ENCODE measurements at regions not wholly inside any gene's neighbourhood (a gene's known extent, or its start where the extent isn't known, plus 50 kb on each side); places are given as distances from the start of the nearest gene placed in this dataset.

DNA sequence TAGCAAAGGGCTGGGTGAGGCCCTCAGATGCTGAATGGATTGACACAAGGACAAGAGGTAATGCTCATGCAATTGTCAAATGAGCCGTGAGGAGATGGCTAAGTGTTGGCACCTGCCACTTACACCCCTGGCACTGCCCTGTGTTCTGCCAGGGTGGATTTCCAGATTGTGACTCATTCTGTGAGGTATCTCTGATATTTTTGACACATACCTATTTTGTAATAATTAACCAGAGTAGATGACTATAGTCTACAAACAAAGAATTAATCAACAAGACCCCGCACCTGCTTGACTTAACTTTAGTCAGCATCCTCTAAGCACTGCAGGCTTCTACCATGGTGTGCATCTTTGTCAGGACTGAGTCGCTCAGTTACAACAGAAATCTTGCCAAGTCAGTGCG lies 200.8 kb downstream of the DIRAS2 start:
- no peaks in the 10 kb centered on the region for H3K36me3 ChIP-seq (ENCODE audit: control insufficient read depth in 2 of 2, insufficient read depth in 1 of 2, low read length in 2 of 2)
- no peak overlapping the region for H3K4me3 ChIP-seq (ENCODE audit: low read depth, low read length)
- no peaks in the 10 kb centered on the region for H3K9me3 ChIP-seq (ENCODE audit: control insufficient read depth, insufficient read depth, low read depth, low read length)
- H3K4me1 ChIP-seq (ENCODE audit: control insufficient read depth, insufficient read depth, low read length): no peaks in the 10 kb centered on the region
- H3K27ac ChIP-seq (ENCODE audit: extremely low read depth, low read depth, low read length): no peak overlapping the region
- ChIA-PET CTCF (interaction anchor here (0.7 to 1.2 kb wide), 3 partner anchors 8 to 439 kb away, joined by 3 to 4 read pairs (median 4); no protein-coding TSS in a partner anchor), POLR2A (no interaction called here)
- TF ChIP-seq ZBTB10 (tag by site-specific recombination; IDR thresholded peaks at IDR 0.05) (no peak), INSM2 (tag by site-specific recombination; IDR thresholded peaks at IDR 0.05) (no peak), ZNF623 (tag by site-specific recombination; IDR thresholded peaks at IDR 0.05) (no peak)
- TF ChIP-seq, protein P1, sequence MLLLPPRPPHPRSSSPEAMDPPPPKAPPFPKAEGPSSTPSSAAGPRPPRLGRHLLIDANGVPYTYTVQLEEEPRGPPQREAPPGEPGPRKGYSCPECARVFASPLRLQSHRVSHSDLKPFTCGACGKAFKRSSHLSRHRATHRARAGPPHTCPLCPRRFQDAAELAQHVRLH (tag by site-specific recombination; IDR thresholded peaks at IDR 0.05): no peak

DNA sequence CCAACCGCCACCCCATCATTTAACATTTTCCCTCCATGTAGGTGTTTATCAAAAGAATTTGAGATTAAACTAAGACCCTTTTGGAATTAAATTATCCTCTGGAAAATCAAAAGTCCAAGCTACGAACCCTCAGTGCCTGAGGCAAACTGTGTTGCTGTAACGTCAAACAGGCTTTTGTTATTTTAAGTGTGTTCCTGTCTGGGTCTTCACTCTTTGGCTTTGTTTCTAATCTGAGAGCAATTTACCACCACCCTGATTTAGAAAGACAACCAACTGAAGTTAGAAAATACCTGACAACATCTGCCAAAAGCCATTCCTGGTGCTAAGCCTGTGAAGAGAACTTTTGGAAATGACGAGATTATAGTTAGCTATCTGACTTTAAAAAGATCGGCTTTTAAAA lies 199.9 kb downstream of the DIRAS2 start:
- H3K9me3 ChIP-seq (ENCODE audit: control insufficient read depth, insufficient read depth, low read depth, low read length): no peaks in the 10 kb centered on the region
- ChIA-PET POLR2A (no interaction called here), CTCF (interaction anchor here (0.7 to 1.2 kb wide), 4 partner anchors 9 to 440 kb away, joined by 3 to 4 read pairs (median 4); no protein-coding TSS in a partner anchor)
- no peak overlapping the region for H3K27ac ChIP-seq (ENCODE audit: extremely low read depth, low read depth, low read length)
- H3K4me1 ChIP-seq (ENCODE audit: control insufficient read depth, insufficient read depth, low read length): no peaks in the 10 kb centered on the region
- TF ChIP-seq, protein P2, sequence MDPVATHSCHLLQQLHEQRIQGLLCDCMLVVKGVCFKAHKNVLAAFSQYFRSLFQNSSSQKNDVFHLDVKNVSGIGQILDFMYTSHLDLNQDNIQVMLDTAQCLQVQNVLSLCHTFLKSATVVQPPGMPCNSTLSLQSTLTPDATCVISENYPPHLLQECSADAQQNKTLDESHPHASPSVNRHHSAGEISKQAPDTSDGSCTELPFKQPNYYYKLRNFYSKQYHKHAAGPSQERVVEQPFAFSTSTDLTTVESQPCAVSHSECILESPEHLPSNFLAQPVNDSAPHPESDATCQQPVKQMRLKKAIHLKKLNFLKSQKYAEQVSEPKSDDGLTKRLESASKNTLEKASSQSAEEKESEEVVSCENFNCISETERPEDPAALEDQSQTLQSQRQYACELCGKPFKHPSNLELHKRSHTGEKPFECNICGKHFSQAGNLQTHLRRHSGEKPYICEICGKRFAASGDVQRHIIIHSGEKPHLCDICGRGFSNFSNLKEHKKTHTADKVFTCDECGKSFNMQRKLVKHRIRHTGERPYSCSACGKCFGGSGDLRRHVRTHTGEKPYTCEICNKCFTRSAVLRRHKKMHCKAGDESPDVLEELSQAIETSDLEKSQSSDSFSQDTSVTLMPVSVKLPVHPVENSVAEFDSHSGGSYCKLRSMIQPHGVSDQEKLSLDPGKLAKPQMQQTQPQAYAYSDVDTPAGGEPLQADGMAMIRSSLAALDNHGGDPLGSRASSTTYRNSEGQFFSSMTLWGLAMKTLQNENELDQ (tag by site-specific recombination; IDR thresholded peaks at IDR 0.05; ENCODE audit: low read depth): no peak
- TF ChIP-seq ZBTB21 (tag by site-specific recombination; IDR thresholded peaks at IDR 0.05) (no peak), ZNF658 (tag by site-specific recombination; IDR thresholded peaks at IDR 0.05) (no peak), ZNF146 (tag by site-specific recombination; IDR thresholded peaks at IDR 0.05) (no peak), YY2 (tag by site-specific recombination; IDR thresholded peaks at IDR 0.05) (no peak), PRDM4 (tag by site-specific recombination; IDR thresholded peaks at IDR 0.05) (no peak), ZNF792 (tag by site-specific recombination; IDR thresholded peaks at IDR 0.05) (no peak), ZNF211 (tag by site-specific recombination; IDR thresholded peaks at IDR 0.05; ENCODE audit: low read depth) (no peak), ZNF449 (tag by site-specific recombination; IDR thresholded peaks at IDR 0.05) (no peak), FEZF1 (tag by site-specific recombination; IDR thresholded peaks at IDR 0.05) (no peak), ZNF423 (tag by site-specific recombination; IDR thresholded peaks at IDR 0.05) (no peak)
- no peak overlapping the region for H3K4me3 ChIP-seq (ENCODE audit: low read depth, low read length)
- no peaks in the 10 kb centered on the region for H3K36me3 ChIP-seq (ENCODE audit: control insufficient read depth in 2 of 2, insufficient read depth in 1 of 2, low read length in 2 of 2)
